ENCODE measurements at regions not wholly inside any gene's neighbourhood (a gene's known extent, or its start where the extent isn't known, plus 50 kb on each side); places are given as distances from the start of the nearest gene placed in this dataset.

GRCh38 chr9:79813258-79813638, 241.5 kb downstream of the TLE4 start:
- WGBS (ENCODE audit: insufficient coverage, insufficient replicate concordance, low lambda C conversion rate, missing lambda C conversion rate) = 39% methylated on average over 1 of the region's 1 CpG
- intact Hi-C loops (cut with micrococcal nuclease; ENCODE audit: unreplicated experiment) (no loop called here), in situ Hi-C loops (cut with MboI) (no loop called here)
- peaks cover 5% of the 10 kb centered on the region; the same call in 1 of the 2 replicates for H3K4me1 ChIP-seq (ENCODE audit: control insufficient read depth, insufficient read depth, low read length)
- H3K4me2 ChIP-seq (ENCODE audit: control insufficient read depth, insufficient read depth) = no peak overlapping the region
- H2AFZ ChIP-seq (ENCODE audit: control insufficient read depth, low read depth, low read length) = no peak overlapping the region
- FAIRE-seq (no peak), DNase-seq (ENCODE audit: low read depth, low spot score) (no peak), ATAC-seq (no peak)
- H4K20me1 ChIP-seq (ENCODE audit: control insufficient read depth, insufficient read depth) = no peaks in the 10 kb centered on the region
- H3K9ac ChIP-seq (ENCODE audit: control insufficient read depth, insufficient read depth, low read length) = no peak overlapping the region
- ChIA-PET CTCF (interaction anchor here (0.7 kb wide), 1 partner anchor 30 kb away, joined by 3 read pairs; no protein-coding TSS in a partner anchor), RAD21 (ENCODE audit: unreplicated experiment) (interaction anchor here (0.6 kb wide), 1 partner anchor 281 kb away, joined by 3 read pairs; no protein-coding TSS in a partner anchor), POLR2A (no interaction called here), SMC1A (ENCODE audit: uncharacterized antibody, unreplicated experiment) (interaction anchor here (2.4 kb wide), 1 partner anchor 241 kb away, joined by 7 read pairs; the partner anchor contains the start of gene TLE4)
- H3K27me3 ChIP-seq (replicated peaks in 1 of 2; ENCODE audit: control insufficient read depth in 2 of 2, insufficient read depth in 2 of 2, low read length in 1 of 2) = no peaks in the 10 kb centered on the region
- BruUV-seq (replicated peaks) = no TSS peak
- no peak overlapping the region; the same call in 1 of the 2 replicates for H3K4me3 ChIP-seq
- H3K79me2 ChIP-seq (ENCODE audit: control insufficient read depth, insufficient read depth, low read length) = no peaks in the 10 kb centered on the region
- no peaks in the 10 kb centered on the region for H3K36me3 ChIP-seq (ENCODE audit: control insufficient read depth in 2 of 2, insufficient read depth in 2 of 2, low read length in 1 of 2)
- H3K27ac ChIP-seq (ENCODE audit: control insufficient read depth, insufficient read depth) = no peak overlapping the region
- no peaks in the 10 kb centered on the region for H3K9me3 ChIP-seq (replicated peaks; ENCODE audit: control insufficient read depth, insufficient read depth, low read length)
- TF ChIP-seq MLLT1 (IDR thresholded peaks at IDR 0.05) (no peak), TCF7 (IDR thresholded peaks at IDR 0.05; ENCODE audit: borderline replicate concordance) (no peak), SIX5 (IDR thresholded peaks at IDR 0.05; ENCODE audit: low read depth, low read length, severe bottlenecking) (no peak), POLR2A (IDR thresholded peaks at IDR 0.05; ENCODE audit: low read depth, low read length) (no peak), ZNF687 (IDR thresholded peaks at IDR 0.05) (no peak), SRF (IDR thresholded peaks at IDR 0.05; ENCODE audit: low read depth in 2 of 2, low read length in 2 of 2) (no peak), MTA3 (IDR thresholded peaks at IDR 0.05; ENCODE audit: borderline replicate concordance, low read length) (no peak), GABPA (IDR thresholded peaks at IDR 0.05; ENCODE audit: low read depth) (no peak), ZBTB4 (CRISPR knock-in tag; IDR thresholded peaks at IDR 0.05) (no peak), MYB (IDR thresholded peaks at IDR 0.05; ENCODE audit: borderline replicate concordance, low read depth, low read length) (no peak), MEF2B (IDR thresholded peaks at IDR 0.05; ENCODE audit: partially characterized antibody, poor library complexity, severe bottlenecking) (no peak), CBX5 (IDR thresholded peaks at IDR 0.05; ENCODE audit: low read depth) (no peak), NRF1 (conservative IDR thresholded peaks at IDR 0.05; ENCODE audit: low read depth, low read length) (no peak), PKNOX1 (IDR thresholded peaks at IDR 0.05) (no peak), RBBP5 (conservative IDR thresholded peaks at IDR 0.05) (no peak), MTA2 (IDR thresholded peaks at IDR 0.05; ENCODE audit: low read depth) (no peak)

Data from GM12878 (cell line).